ENCODE measurements at regions not wholly inside any gene's neighbourhood (a gene's known extent, or its start where the extent isn't known, plus 50 kb on each side); places are given as distances from the start of the nearest gene placed in this dataset.

DNA sequence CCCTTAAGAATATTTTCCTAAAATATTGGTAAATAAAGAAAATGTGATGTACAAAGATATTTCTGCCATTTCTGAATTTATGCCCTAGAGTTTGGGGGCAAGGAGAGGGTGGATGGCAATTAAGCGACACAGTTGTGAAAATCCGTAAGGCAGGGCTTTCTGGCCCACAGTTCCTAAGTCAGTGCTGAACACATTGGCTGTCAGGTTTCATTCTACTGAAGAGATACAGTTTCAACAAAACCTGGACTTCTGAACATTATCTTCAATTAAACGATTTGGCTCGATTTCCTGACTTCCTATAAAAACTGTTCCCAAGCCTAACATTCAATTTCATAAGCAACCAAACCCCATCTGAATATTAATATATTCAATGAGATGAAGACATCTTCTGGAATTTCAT is 61.1 kb upstream of the NEBL start:
- Histone ChIP-seq H3K36me3 (ENCODE audit: insufficient read depth, low read length) (no peaks in the 10 kb centered on the region), H3K9me3 (ENCODE audit: low read depth, low read length) (no peaks in the 10 kb centered on the region), H3K9ac (ENCODE audit: insufficient read length) (no peak overlapping the region), H3K27ac (no peak overlapping the region), H3K4me3 (no peak overlapping the region)
- TF ChIP-seq FOXP2 (optimal IDR thresholded peaks at IDR 0.05; ENCODE audit: control extremely low read depth, extremely low read length, insufficient read depth) (no peak), EZH2 (IDR thresholded peaks at IDR 0.05) (no peak), POLR2AphosphoS5 (IDR thresholded peaks at IDR 0.05; ENCODE audit: borderline replicate concordance, low read depth, low read length) (no peak)
- no peak for DNase-seq (ENCODE audit: low read depth, low spot score)

DNA sequence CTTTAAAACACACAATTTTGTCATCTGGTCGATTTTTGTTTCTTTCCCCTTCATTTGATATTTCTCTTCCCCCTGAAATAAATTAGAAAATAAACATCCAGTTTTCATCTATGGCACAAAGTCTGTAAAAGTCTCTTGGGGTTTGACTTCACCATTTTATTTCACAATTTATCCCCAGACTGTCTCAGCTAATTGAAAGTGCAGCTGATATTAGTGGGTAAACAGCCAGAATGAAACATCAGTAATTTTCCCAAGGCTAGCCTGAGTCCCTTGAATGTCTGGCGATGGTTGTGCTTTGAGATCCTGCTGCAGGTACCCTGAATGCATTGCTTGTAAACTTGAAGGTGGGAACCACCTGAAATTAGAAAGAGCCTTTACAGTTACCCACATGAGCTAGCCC is 60.6 kb upstream of the NEBL start:
- Histone ChIP-seq H3K4me3 (no peak overlapping the region), H3K27ac (no peak overlapping the region), H3K36me3 (ENCODE audit: insufficient read depth, low read length) (no peaks in the 10 kb centered on the region), H3K9me3 (ENCODE audit: low read depth, low read length) (no peaks in the 10 kb centered on the region), H3K9ac (ENCODE audit: insufficient read length) (no peak overlapping the region)
- TF ChIP-seq POLR2AphosphoS5 (IDR thresholded peaks at IDR 0.05; ENCODE audit: borderline replicate concordance, low read depth, low read length) (no peak), EZH2 (IDR thresholded peaks at IDR 0.05) (no peak), FOXP2 (optimal IDR thresholded peaks at IDR 0.05; ENCODE audit: control extremely low read depth, extremely low read length, insufficient read depth) (no peak)
- no peak for DNase-seq (ENCODE audit: low read depth, low spot score)

DNA sequence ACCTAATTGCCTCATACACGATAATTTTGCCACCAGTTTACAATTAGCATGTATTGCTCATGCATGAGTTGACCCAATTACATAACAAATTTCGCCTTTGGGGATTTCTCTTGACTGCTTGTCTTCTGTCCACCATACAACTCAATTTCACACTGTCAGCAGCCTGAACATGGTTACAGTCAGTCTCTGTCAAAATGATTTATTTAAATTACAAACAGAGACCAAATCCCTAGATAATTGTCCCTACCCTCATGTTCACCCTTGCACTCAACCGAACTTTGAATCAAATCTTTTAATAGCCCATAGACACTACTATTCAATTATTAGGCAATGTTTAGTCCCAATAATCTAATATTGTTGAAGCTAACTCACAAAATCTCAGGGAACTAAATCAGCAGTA is 59.7 kb upstream of the NEBL start:
- Histone ChIP-seq H3K27ac (peak overlapping the region; percentile 25; the same call in 1 of the 2 replicates), H3K36me3 (ENCODE audit: insufficient read depth, low read length) (no peaks in the 10 kb centered on the region), H3K4me3 (no peak overlapping the region; the same call in 1 of the 2 replicates), H3K9ac (ENCODE audit: insufficient read length) (no peak overlapping the region), H3K9me3 (ENCODE audit: low read depth, low read length) (no peaks in the 10 kb centered on the region)
- no peak for TF ChIP-seq FOXP2 (optimal IDR thresholded peaks at IDR 0.05; ENCODE audit: control extremely low read depth, extremely low read length, insufficient read depth)
- TF ChIP-seq EZH2 (IDR thresholded peaks at IDR 0.05) = no peak
- TF ChIP-seq POLR2AphosphoS5 (IDR thresholded peaks at IDR 0.05; ENCODE audit: borderline replicate concordance, low read depth, low read length) = no peak
- DNase-seq (ENCODE audit: low read depth, low spot score) = no peak

DNA sequence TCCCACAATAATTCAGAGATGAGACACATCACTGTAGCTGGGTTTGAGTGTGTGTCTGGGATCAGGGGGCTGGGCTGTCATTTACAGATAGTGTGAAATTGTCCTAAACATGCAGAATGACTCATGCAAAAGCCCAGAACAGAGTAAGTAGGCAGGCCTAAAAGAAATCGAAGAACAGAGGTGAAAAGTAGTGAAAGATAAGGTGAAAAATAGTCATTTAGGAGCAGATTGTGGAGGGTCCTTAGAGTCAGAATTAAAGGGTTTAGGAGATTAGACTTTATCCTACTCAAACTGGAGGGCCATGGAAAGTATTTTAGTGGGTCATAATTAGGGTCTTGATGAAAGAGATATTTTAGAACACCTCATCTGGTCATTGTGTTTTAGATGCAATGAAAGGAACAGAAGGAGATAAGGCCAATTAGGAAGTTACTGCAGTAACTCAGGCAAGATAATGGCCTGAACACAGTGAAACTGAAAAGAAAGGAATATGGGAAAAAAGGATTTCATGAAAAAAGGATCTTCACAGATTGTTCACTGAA is 58.3 kb upstream of the NEBL start:
- TF ChIP-seq FOXP2 (optimal IDR thresholded peaks at IDR 0.05; ENCODE audit: control extremely low read depth, extremely low read length, insufficient read depth) (no peak), EZH2 (IDR thresholded peaks at IDR 0.05) (no peak), POLR2AphosphoS5 (IDR thresholded peaks at IDR 0.05; ENCODE audit: borderline replicate concordance, low read depth, low read length) (no peak)

DNA sequence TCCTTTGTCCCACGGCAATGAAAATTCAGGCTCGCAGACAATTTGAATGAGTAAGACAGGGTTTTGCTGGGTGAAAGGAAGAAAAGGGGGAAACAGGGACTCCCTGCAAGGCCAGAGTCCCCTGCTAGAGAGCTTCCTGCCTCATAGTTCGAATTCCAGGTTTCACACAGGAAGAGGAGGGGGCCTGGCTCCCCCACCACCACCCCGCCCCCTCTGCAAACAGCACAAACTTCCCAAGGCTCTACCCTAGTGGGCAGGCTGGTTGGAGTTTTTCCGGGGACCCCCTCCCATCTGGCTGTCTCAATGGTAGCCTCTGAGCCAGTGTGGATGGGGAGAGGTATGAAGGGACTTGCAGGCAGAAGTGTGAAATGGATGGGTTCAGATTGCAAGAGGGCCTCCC is 57.4 kb upstream of the NEBL start:
- no peak overlapping the region for H3K4me3 ChIP-seq
- H3K9ac ChIP-seq (ENCODE audit: insufficient read length) = no peak overlapping the region
- H3K36me3 ChIP-seq (ENCODE audit: insufficient read depth, low read length) = no peaks in the 10 kb centered on the region
- TF ChIP-seq EZH2 (IDR thresholded peaks at IDR 0.05) (no peak), POLR2AphosphoS5 (IDR thresholded peaks at IDR 0.05; ENCODE audit: borderline replicate concordance, low read depth, low read length) (no peak), FOXP2 (optimal IDR thresholded peaks at IDR 0.05; ENCODE audit: control extremely low read depth, extremely low read length, insufficient read depth) (no peak)
- no peak overlapping the region for H3K27ac ChIP-seq
- no peaks in the 10 kb centered on the region for H3K9me3 ChIP-seq (ENCODE audit: low read depth, low read length)
- no peak for DNase-seq (ENCODE audit: low read depth, low spot score)

More for the DNA sequence above, 58.3 kb upstream of the NEBL start:
- Histone ChIP-seq H3K27ac (no peak overlapping the region), H3K9me3 (ENCODE audit: low read depth, low read length) (no peaks in the 10 kb centered on the region), H3K36me3 (ENCODE audit: insufficient read depth, low read length) (no peaks in the 10 kb centered on the region), H3K9ac (ENCODE audit: insufficient read length) (no peak overlapping the region), H3K4me3 (no peak overlapping the region)
- no peak for DNase-seq (ENCODE audit: low read depth, low spot score)

DNA sequence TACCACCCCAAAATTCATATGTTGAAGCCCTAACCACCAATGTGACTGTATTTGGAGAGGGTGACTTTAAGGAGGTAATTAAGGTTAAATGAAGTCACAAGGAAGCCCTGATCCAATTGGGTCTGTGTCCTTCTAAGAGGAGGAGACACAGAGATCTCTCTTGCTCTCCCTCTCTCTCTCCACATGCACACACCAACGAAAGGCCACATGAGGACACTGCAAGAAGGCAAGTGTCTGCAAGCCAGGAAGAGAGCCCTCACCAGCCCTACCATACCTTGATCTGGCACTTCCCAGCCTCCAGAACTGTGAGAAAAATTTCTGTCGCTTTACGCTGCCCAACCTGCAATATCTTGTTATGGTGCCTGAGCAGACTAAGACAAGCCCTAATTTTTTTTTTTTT is 56.0 kb upstream of the NEBL start:
- H3K36me3 ChIP-seq (ENCODE audit: insufficient read depth, low read length) = no peaks in the 10 kb centered on the region
- TF ChIP-seq EZH2 (IDR thresholded peaks at IDR 0.05) (no peak), POLR2AphosphoS5 (IDR thresholded peaks at IDR 0.05; ENCODE audit: borderline replicate concordance, low read depth, low read length) (no peak), FOXP2 (optimal IDR thresholded peaks at IDR 0.05; ENCODE audit: control extremely low read depth, extremely low read length, insufficient read depth) (no peak)
- H3K4me3 ChIP-seq = no peak overlapping the region
- H3K9me3 ChIP-seq (ENCODE audit: low read depth, low read length) = no peaks in the 10 kb centered on the region
- DNase-seq (ENCODE audit: low read depth, low spot score) = no peak
- H3K9ac ChIP-seq (ENCODE audit: insufficient read length) = no peak overlapping the region
- H3K27ac ChIP-seq = no peak overlapping the region

DNA sequence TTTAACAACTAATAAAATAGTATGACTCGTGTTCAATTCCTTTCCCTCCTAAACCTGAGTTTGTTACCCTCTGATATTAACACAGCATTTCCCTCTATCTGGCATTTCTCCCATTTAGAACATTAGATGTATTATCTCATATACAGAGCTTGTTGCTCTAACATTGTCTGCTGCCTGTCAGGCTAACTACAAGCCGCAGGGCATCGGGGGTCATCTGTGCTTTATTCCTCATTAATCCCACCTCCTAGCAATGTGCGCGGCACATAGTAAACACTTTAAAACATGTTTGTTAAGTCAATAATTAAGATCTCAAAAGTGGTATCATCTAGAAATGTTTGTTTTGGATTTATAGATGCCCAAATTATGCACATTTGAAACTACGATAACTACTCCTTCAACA is 52.9 kb upstream of the NEBL start:
- no peaks in the 10 kb centered on the region for H3K9me3 ChIP-seq (ENCODE audit: low read depth, low read length)
- H3K4me3 ChIP-seq = no peak overlapping the region
- TF ChIP-seq EZH2 (IDR thresholded peaks at IDR 0.05) = no peak
- TF ChIP-seq FOXP2 (optimal IDR thresholded peaks at IDR 0.05; ENCODE audit: control extremely low read depth, extremely low read length, insufficient read depth) = no peak
- no peak for TF ChIP-seq POLR2AphosphoS5 (IDR thresholded peaks at IDR 0.05; ENCODE audit: borderline replicate concordance, low read depth, low read length)
- H3K36me3 ChIP-seq (ENCODE audit: insufficient read depth, low read length) = no peaks in the 10 kb centered on the region
- no peak for DNase-seq (ENCODE audit: low read depth, low spot score)
- H3K27ac ChIP-seq = no peak overlapping the region
- H3K9ac ChIP-seq (ENCODE audit: insufficient read length) = no peak overlapping the region

DNA sequence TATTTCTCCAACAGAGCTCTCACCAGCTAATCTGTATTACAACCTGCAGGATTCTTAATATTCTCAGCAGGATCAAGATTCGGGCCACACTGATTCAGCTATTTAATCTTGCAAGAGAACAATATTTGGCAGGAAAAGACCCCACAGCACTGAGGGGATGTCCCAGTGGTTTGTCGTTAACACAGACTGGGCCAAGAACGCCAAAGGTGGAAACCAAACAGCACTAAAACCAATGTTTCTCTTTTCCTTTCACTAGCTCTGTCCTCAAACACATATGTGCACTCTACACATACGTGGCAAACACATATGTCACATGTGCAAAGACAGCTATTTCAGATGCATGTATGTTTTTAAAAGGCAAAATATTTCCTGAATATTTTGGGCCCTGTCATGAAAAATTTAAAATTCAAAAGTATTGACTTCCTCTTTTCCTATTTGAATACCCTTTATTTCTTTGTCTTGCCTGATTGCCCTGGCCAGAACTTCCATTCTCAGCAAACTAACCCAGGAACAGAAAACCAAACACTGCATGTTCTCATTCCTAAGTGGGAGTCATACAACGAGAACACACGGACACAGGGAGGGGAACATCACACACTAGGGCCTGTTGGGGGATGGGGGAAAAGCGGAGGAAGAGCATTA is 51.7 kb upstream of the NEBL start:
- no peaks in the 10 kb centered on the region for H3K9me3 ChIP-seq (ENCODE audit: low read depth, low read length)
- no peak for DNase-seq (ENCODE audit: low read depth, low spot score)
- no peak overlapping the region for H3K27ac ChIP-seq
- H3K4me3 ChIP-seq = no peak overlapping the region
- no peaks in the 10 kb centered on the region for H3K36me3 ChIP-seq (ENCODE audit: insufficient read depth, low read length)
- TF ChIP-seq FOXP2 (optimal IDR thresholded peaks at IDR 0.05; ENCODE audit: control extremely low read depth, extremely low read length, insufficient read depth) = no peak
- TF ChIP-seq EZH2 (IDR thresholded peaks at IDR 0.05) = no peak
- no peak for TF ChIP-seq POLR2AphosphoS5 (IDR thresholded peaks at IDR 0.05; ENCODE audit: borderline replicate concordance, low read depth, low read length)
- H3K9ac ChIP-seq (ENCODE audit: insufficient read length) = no peak overlapping the region

Data from SK-N-MC (cell line).